B cell (primary cell): ENCODE measurements at regions not wholly inside any gene's neighbourhood (a gene's known extent, or its start where the extent isn't known, plus 50 kb on each side); places are given as distances from the start of the nearest gene placed in this dataset.

ENCODE experiments used
- ATAC-seq: fragments of 200-7000 bp; cut with Tn5 transposase; one replicate; pipeline ENCODE4 v1.10.0; 2021; ENCODE audit warnings: low read depth, mild to moderate bottlenecking, moderate number of reproducible peaks, moderate library complexity
- CTCF ChIA-PET: fragments of 350-600 bp; sonication (Branson Sonifier 250); formaldehyde crosslinking; loops from one replicate; lab custom pipeline; 2021; ENCODE audit warnings: antibody characterized with exemption, inconsistent platforms; lab: Charles Lee
- POLR2A ChIA-PET: fragments of 350-600 bp; sonication (Branson Sonifier 250); formaldehyde crosslinking; loops from one replicate; lab custom pipeline; 2021; ENCODE audit warnings: antibody characterized with exemption; lab: Charles Lee
- DNase-seq: peaks from one replicate; pipeline ENCODE4 v3.0.0; 2013
- H2AFZ ChIP-seq: 2 replicates; pipeline ENCODE4 v1.6.1; 2012; ENCODE audit warnings: mild to moderate bottlenecking, low read depth, low read length; ENCODE audit not compliant: insufficient read depth, poor library complexity, severe bottlenecking
- H3K27ac ChIP-seq, 2 donors: 1 replicate in 1 of 2; 2 replicates in 1 of 2; pipeline ENCODE4 v1.5.1; 2012 to 2013; ENCODE audit warnings: low read length in 2 of 2, mild to moderate bottlenecking in 2 of 2, moderate library complexity in 1 of 2
- H3K27me3 ChIP-seq, 4 experiments: fragments of 200-600 bp in 1 of 4; sonication (generic) in 1 of 4; replicated peaks in 1 of 4; 1 replicate in 2 of 4; 2 replicates in 2 of 4; pipeline versions ENCODE4 v1.6.1 to v1.7.0; 2013 to 2016; ENCODE audit warnings: low read length in 3 of 4, mild to moderate bottlenecking in 2 of 4, mixed read lengths in 1 of 4, moderate library complexity in 1 of 4; ENCODE audit not compliant: insufficient read depth in 4 of 4, control insufficient read depth in 3 of 4; ENCODE audit errors: control extremely low read depth in 1 of 4
- H3K36me3 ChIP-seq, 2 experiments: replicated peaks in 1 of 2; 1 replicate in 1 of 2; 2 replicates in 1 of 2; pipeline versions ENCODE4 v1.6.1 to v1.7.1; 2013; ENCODE audit warnings: low read length in 1 of 2; ENCODE audit not compliant: insufficient read depth in 2 of 2, control insufficient read depth in 1 of 2; ENCODE audit errors: control extremely low read depth in 1 of 2, extremely low read depth in 1 of 2
- H3K4me1 ChIP-seq, 2 donors: fragments of 200-600 bp in 1 of 2; sonication (generic) in 1 of 2; 1 replicate in 1 of 2; 2 replicates in 1 of 2; pipeline versions ENCODE4 v1.5.1 to v1.6.1; 2013 to 2017; ENCODE audit warnings: low read length in 2 of 2; ENCODE audit not compliant: control insufficient read depth in 2 of 2, insufficient read depth in 2 of 2
- H3K4me2 ChIP-seq: replicated peaks from 2 replicates; pipeline ENCODE3; 2012; ENCODE audit warnings: mild to moderate bottlenecking, low read depth, low read length; ENCODE audit not compliant: poor library complexity, severe bottlenecking
- H3K4me3 ChIP-seq, 5 experiments: fragments of 200-600 bp in 1 of 5; sonication (generic) in 1 of 5; 1 replicate in 3 of 5; 2 replicates in 2 of 5; pipeline versions ENCODE4 v1.5.1 to v1.7.0; 2011 to 2016; ENCODE audit warnings: low read length in 4 of 5, mild to moderate bottlenecking in 4 of 5, low read depth in 2 of 5, control low read depth in 1 of 5, moderate library complexity in 1 of 5; ENCODE audit not compliant: insufficient read depth in 1 of 5; ENCODE audit errors: control extremely low read depth in 1 of 5, extremely low read depth in 1 of 5
- H3K79me2 ChIP-seq: fragments of 200-600 bp; sonication (generic); one replicate; pipeline ENCODE4 v1.6.0; 2016; ENCODE audit warnings: low read length; ENCODE audit not compliant: control insufficient read depth, insufficient read depth
- H3K9ac ChIP-seq: fragments of 200-600 bp; sonication (generic); 2 replicates; pipeline ENCODE4 v1.6.1; 2017; ENCODE audit warnings: mild to moderate bottlenecking, low read length, moderate library complexity
- H3K9me3 ChIP-seq, 3 donors: one replicate each; pipeline versions ENCODE4 v1.6.1 to v1.7.1; 2013; ENCODE audit warnings: low read length in 2 of 3; ENCODE audit not compliant: control insufficient read depth in 2 of 3, insufficient read depth in 1 of 3; ENCODE audit errors: control extremely low read depth in 1 of 3
- H4K20me1 ChIP-seq: 2 replicates; pipeline ENCODE4 v1.6.0; 2012; ENCODE audit warnings: mild to moderate bottlenecking, low read length; ENCODE audit not compliant: insufficient read depth, control insufficient read depth, poor library complexity, severe bottlenecking
- H3K27ac Mint-ChIP-seq: one replicate; pipeline ENCODE4 v1.8.0; 2021; ENCODE audit warnings: mixed read lengths
- H3K27me3 Mint-ChIP-seq: one replicate; pipeline ENCODE4 v1.8.0; 2021; ENCODE audit warnings: mixed read lengths
- H3K4me1 Mint-ChIP-seq: one replicate; pipeline ENCODE4 v1.8.0; 2021; ENCODE audit warnings: mixed read lengths
- H3K4me3 Mint-ChIP-seq: one replicate; pipeline ENCODE4 v1.8.0; 2021; ENCODE audit warnings: mixed read lengths
- H3K9me3 Mint-ChIP-seq: one replicate; pipeline ENCODE4 v1.8.0; 2022; ENCODE audit warnings: mixed read lengths; ENCODE audit not compliant: insufficient read depth
- CTCF ChIP-seq: fragments of 200-600 bp; IDR thresholded peaks from one replicate; pipeline ENCODE4 v1.8.0; 2022; ENCODE audit warnings: antibody characterized with exemption, mild to moderate bottlenecking
- EZH2 ChIP-seq: IDR thresholded peaks from 2 replicates; pipeline ENCODE4 v1.6.1; 2012; ENCODE audit warnings: borderline replicate concordance, low read depth, mild to moderate bottlenecking, moderate library complexity, low read length; ENCODE audit not compliant: insufficient read depth, poor library complexity, severe bottlenecking
- WGBS: methylation state at CpG from one replicate; pipeline ENCODE4 v1.1.5; 2013; ENCODE audit warnings: missing lambda C conversion rate; ENCODE audit not compliant: insufficient coverage; 5-methylcytosine and 5-hydroxymethylcytosine counted together
- intact Hi-C: fragments of 100-400 bp; cut with micrococcal nuclease; formaldehyde crosslinking; loops from one replicate; pipeline ENCODE4 v1.10.0; 2022

- DNase-seq (no peak), ATAC-seq (no peak)
- H3K9me3 ChIP-seq, result no peaks in the 10 kb centered on the region
- no peak overlapping the region for H3K4me3 Mint-ChIP-seq
- no peaks in the 10 kb centered on the region for H3K27me3 ChIP-seq
- H3K4me3 ChIP-seq, result no peak overlapping the region
- H3K4me2 ChIP-seq, result no peak overlapping the region
- no peaks in the 10 kb centered on the region for H3K4me1 ChIP-seq
- no peaks in the 10 kb centered on the region for H4K20me1 ChIP-seq
- no peaks in the 10 kb centered on the region for H3K4me1 Mint-ChIP-seq
- no peaks in the 10 kb centered on the region for H3K9me3 Mint-ChIP-seq
- WGBS, result 92% methylated on average over 2 of the region's 4 CpGs
- ChIA-PET CTCF (no interaction called here), POLR2A (no interaction called here)
- no peak for TF ChIP-seq EZH2
- TF ChIP-seq CTCF, result no peak
- no peak overlapping the region for H2AFZ ChIP-seq
- intact Hi-C loops, result no loop called here
- no peaks in the 10 kb centered on the region for H3K79me2 ChIP-seq
- no peak overlapping the region for H3K9ac ChIP-seq
- peaks cover 7% of the 10 kb centered on the region for H3K27me3 Mint-ChIP-seq
- no peak overlapping the region for H3K27ac ChIP-seq
- no peak overlapping the region for H3K27ac Mint-ChIP-seq
- H3K36me3 ChIP-seq, result no peaks in the 10 kb centered on the region
Measured at GRCh38 chr20:19045371-19045770, 167.1 kb upstream of the SLC24A3 start.

- no peak overlapping the region for H3K27ac ChIP-seq
- no peak overlapping the region for H3K4me3 ChIP-seq
- no peaks in the 10 kb centered on the region for H4K20me1 ChIP-seq
- intact Hi-C loops, result no loop called here
- H3K9me3 Mint-ChIP-seq, result no peaks in the 10 kb centered on the region
- H3K36me3 ChIP-seq, result no peaks in the 10 kb centered on the region
- ATAC-seq, result no peak
- H3K4me3 Mint-ChIP-seq, result no peak overlapping the region
- no peak for DNase-seq
- no peaks in the 10 kb centered on the region for H3K27me3 ChIP-seq
- H3K79me2 ChIP-seq, result no peaks in the 10 kb centered on the region
- H2AFZ ChIP-seq, result no peak overlapping the region
- no peaks in the 10 kb centered on the region for H3K4me1 ChIP-seq
- ChIA-PET POLR2A (no interaction called here), CTCF (no interaction called here)
- 40% methylated on average over 4 of the region's 9 CpGs for WGBS
- H3K27me3 Mint-ChIP-seq, result peaks cover 4% of the 10 kb centered on the region
- no peak for TF ChIP-seq EZH2
- no peak for TF ChIP-seq CTCF
- no peaks in the 10 kb centered on the region for H3K4me1 Mint-ChIP-seq
- H3K27ac Mint-ChIP-seq, result no peak overlapping the region
- no peak overlapping the region for H3K9ac ChIP-seq
- H3K9me3 ChIP-seq, result no peaks in the 10 kb centered on the region
- no peak overlapping the region for H3K4me2 ChIP-seq
Measured at GRCh38 chr20:19047040-19047950, 165.1 kb upstream of the SLC24A3 start.
